GM23338 (cell line): ENCODE measurements at regions not wholly inside any gene's neighbourhood (a gene's known extent, or its start where the extent isn't known, plus 50 kb on each side); places are given as distances from the start of the nearest gene placed in this dataset.

Experiments used
- CREB1 ChIP-seq: fragments of 250-450 bp; sonication (Bioruptor Pico); IDR thresholded peaks from 2 replicates; pipeline ENCODE4 v1.5.0; 2020; ENCODE audit warnings: low read depth, mild to moderate bottlenecking, moderate library complexity
- EZH2 ChIP-seq: fragments of 200-600 bp; sonication (generic); IDR thresholded peaks from one replicate; pipeline ENCODE4 v1.8.0; 2017; ENCODE audit warnings: antibody characterized with exemption, mild to moderate bottlenecking, low read depth; ENCODE audit not compliant: unreplicated experiment
- JUNB ChIP-seq: IDR thresholded peaks from one replicate; pipeline ENCODE4 v1.6.1; 2016; ENCODE audit warnings: antibody characterized with exemption; ENCODE audit not compliant: unreplicated experiment
- NANOG ChIP-seq: IDR thresholded peaks from 2 replicates; pipeline ENCODE4 v1.6.1; 2016; ENCODE audit warnings: antibody characterized with exemption, borderline replicate concordance
- STAT1 ChIP-seq: IDR thresholded peaks from one replicate; pipeline ENCODE4 v1.6.1; 2016; ENCODE audit warnings: antibody characterized with exemption; ENCODE audit not compliant: unreplicated experiment
- ZNF331 ChIP-seq: fragments of 250-450 bp; sonication (Bioruptor Pico); IDR thresholded peaks from 2 replicates; pipeline ENCODE4 v1.5.0; 2020; ENCODE audit warnings: low read depth, mild to moderate bottlenecking, moderate library complexity
- ZNF462 ChIP-seq: fragments of 250-450 bp; sonication (Bioruptor Pico); IDR thresholded peaks from 2 replicates; pipeline ENCODE4 v1.5.0; 2020; ENCODE audit warnings: mild to moderate bottlenecking, moderate library complexity
- TF ChIP-seq, protein P1 (sequence below): IDR thresholded peaks from one replicate; pipeline ENCODE4 v1.6.1; 2018; ENCODE audit warnings: antibody characterized with exemption; ENCODE audit not compliant: unreplicated experiment
- TF ChIP-seq, protein P2 (sequence below): IDR thresholded peaks from 2 replicates; pipeline ENCODE4 v1.6.1; 2016; ENCODE audit warnings: antibody characterized with exemption

DNA sequence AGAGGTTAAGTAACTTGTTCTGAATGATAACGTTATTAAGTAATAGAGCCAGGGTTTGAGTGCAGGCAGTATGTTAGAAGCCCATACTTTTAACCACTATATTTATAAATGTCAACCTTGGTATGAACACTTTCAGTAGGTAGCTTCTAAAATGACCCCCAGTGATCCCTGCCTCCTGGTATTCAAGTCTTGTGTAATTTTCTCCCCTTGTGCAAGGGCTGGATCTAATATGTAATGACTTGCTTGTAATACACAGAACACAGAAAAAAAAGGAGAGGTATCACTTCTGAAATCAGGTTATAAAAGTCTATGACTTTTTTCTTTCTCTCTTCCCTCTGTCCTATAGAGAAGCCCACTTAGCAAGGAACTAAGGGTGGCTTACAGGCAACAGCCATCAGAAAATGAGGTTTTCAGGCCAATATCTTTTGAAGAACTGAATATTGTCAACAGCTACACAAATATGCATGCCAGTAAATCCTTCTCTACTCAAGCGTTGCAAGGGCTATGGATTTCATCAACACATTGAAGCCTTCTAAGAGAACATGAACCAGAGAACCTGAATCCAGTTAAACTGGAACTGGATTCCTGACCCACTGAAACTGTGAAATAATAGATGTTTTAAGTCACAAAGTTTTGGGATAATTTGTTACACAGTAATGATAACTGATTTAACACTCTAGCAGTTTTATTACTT lies 712.3 kb downstream of the METTL15 start (continued):
- TF ChIP-seq ZNF462 (CRISPR knock-in tag), result no peak
- no peak for TF ChIP-seq STAT1
- TF ChIP-seq, protein P1, sequence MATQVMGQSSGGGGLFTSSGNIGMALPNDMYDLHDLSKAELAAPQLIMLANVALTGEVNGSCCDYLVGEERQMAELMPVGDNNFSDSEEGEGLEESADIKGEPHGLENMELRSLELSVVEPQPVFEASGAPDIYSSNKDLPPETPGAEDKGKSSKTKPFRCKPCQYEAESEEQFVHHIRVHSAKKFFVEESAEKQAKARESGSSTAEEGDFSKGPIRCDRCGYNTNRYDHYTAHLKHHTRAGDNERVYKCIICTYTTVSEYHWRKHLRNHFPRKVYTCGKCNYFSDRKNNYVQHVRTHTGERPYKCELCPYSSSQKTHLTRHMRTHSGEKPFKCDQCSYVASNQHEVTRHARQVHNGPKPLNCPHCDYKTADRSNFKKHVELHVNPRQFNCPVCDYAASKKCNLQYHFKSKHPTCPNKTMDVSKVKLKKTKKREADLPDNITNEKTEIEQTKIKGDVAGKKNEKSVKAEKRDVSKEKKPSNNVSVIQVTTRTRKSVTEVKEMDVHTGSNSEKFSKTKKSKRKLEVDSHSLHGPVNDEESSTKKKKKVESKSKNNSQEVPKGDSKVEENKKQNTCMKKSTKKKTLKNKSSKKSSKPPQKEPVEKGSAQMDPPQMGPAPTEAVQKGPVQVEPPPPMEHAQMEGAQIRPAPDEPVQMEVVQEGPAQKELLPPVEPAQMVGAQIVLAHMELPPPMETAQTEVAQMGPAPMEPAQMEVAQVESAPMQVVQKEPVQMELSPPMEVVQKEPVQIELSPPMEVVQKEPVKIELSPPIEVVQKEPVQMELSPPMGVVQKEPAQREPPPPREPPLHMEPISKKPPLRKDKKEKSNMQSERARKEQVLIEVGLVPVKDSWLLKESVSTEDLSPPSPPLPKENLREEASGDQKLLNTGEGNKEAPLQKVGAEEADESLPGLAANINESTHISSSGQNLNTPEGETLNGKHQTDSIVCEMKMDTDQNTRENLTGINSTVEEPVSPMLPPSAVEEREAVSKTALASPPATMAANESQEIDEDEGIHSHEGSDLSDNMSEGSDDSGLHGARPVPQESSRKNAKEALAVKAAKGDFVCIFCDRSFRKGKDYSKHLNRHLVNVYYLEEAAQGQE, result no peak
- no peak for TF ChIP-seq NANOG
- TF ChIP-seq ZNF331 (CRISPR knock-in tag), result no peak
- TF ChIP-seq JUNB, result no peak
- TF ChIP-seq CREB1 (CRISPR knock-in tag), result no peak
- TF ChIP-seq, protein P2, sequence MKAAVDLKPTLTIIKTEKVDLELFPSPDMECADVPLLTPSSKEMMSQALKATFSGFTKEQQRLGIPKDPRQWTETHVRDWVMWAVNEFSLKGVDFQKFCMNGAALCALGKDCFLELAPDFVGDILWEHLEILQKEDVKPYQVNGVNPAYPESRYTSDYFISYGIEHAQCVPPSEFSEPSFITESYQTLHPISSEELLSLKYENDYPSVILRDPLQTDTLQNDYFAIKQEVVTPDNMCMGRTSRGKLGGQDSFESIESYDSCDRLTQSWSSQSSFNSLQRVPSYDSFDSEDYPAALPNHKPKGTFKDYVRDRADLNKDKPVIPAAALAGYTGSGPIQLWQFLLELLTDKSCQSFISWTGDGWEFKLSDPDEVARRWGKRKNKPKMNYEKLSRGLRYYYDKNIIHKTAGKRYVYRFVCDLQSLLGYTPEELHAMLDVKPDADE, result no peak
- TF ChIP-seq EZH2, result no peak
